MG63 (cell line): ENCODE measurements at regions not wholly inside any gene's neighbourhood (a gene's known extent, or its start where the extent isn't known, plus 50 kb on each side); places are given as distances from the start of the nearest gene placed in this dataset.

Experiments
- DNase-seq: peaks from one replicate; pipeline ENCODE4 v3.0.0-alpha.2; 2020
- H3K27me3 ChIP-seq: fragments of 250-450 bp; sonication (Bioruptor Pico); 2 replicates; pipeline ENCODE4 v1.5.1; 2020; ENCODE audit warnings: mild to moderate bottlenecking, moderate library complexity
- H3K36me3 ChIP-seq: fragments of 250-450 bp; sonication (Bioruptor Pico); 2 replicates; pipeline ENCODE4 v1.5.1; 2020; ENCODE audit warnings: mild to moderate bottlenecking, moderate library complexity
- H3K4me3 ChIP-seq: fragments of 250-450 bp; sonication (Bioruptor Pico); 2 replicates; pipeline ENCODE4 v1.5.1; 2020; ENCODE audit warnings: mild to moderate bottlenecking, moderate library complexity
- H3K9me3 ChIP-seq: fragments of 250-450 bp; sonication (Bioruptor Pico); 2 replicates; pipeline ENCODE4 v1.5.1; 2020; ENCODE audit warnings: mild to moderate bottlenecking, moderate library complexity

- no peak for DNase-seq
Measured at GRCh38 chr15:87155771-87156170, 1076.1 kb downstream of the AGBL1 start.

GRCh38 chr15:87154761-87155160, 1075.1 kb downstream of the AGBL1 start:
- DNase-seq = no peak
- no peak overlapping the region for H3K4me3 ChIP-seq
- no peaks in the 10 kb centered on the region for H3K9me3 ChIP-seq
- no peaks in the 10 kb centered on the region for H3K27me3 ChIP-seq
- H3K36me3 ChIP-seq = no peaks in the 10 kb centered on the region

More at GRCh38 chr15:87155771-87156170, 1076.1 kb downstream of the AGBL1 start:
- H3K36me3 ChIP-seq = no peaks in the 10 kb centered on the region
- no peaks in the 10 kb centered on the region for H3K9me3 ChIP-seq
- H3K4me3 ChIP-seq = no peak overlapping the region
- no peaks in the 10 kb centered on the region for H3K27me3 ChIP-seq

GRCh38 chr15:87151202-87151748, 1071.6 kb downstream of the AGBL1 start:
- no peaks in the 10 kb centered on the region for H3K9me3 ChIP-seq
- no peak overlapping the region for H3K4me3 ChIP-seq
- H3K27me3 ChIP-seq = no peaks in the 10 kb centered on the region
- no peak for DNase-seq
- H3K36me3 ChIP-seq = no peaks in the 10 kb centered on the region

- Histone ChIP-seq H3K36me3 (no peaks in the 10 kb centered on the region), H3K9me3 (peaks cover 2% of the 10 kb centered on the region; the same call in 1 of the 2 replicates), H3K27me3 (no peaks in the 10 kb centered on the region), H3K4me3 (no peak overlapping the region)
- no peak for DNase-seq
Measured at GRCh38 chr15:87145696-87146095, 1066.0 kb downstream of the AGBL1 start.

GRCh38 chr15:87144775-87145174, 1065.1 kb downstream of the AGBL1 start:
- no peak overlapping the region for H3K4me3 ChIP-seq
- peak; percentile 12 for DNase-seq

GRCh38 chr15:87142096-87142495, 1062.4 kb downstream of the AGBL1 start:
- Histone ChIP-seq H3K9me3 (peaks cover 2% of the 10 kb centered on the region; the same call in 1 of the 2 replicates), H3K27me3 (no peaks in the 10 kb centered on the region), H3K36me3 (no peaks in the 10 kb centered on the region), H3K4me3 (no peak overlapping the region)
- DNase-seq = no peak

More at GRCh38 chr15:87144775-87145174, 1065.1 kb downstream of the AGBL1 start:
- H3K27me3 ChIP-seq = no peaks in the 10 kb centered on the region
- H3K36me3 ChIP-seq = no peaks in the 10 kb centered on the region
- peaks cover 2% of the 10 kb centered on the region; the same call in 1 of the 2 replicates for H3K9me3 ChIP-seq

GRCh38 chr15:87135109-87135508, 1055.4 kb downstream of the AGBL1 start:
- no peaks in the 10 kb centered on the region for H3K36me3 ChIP-seq
- H3K9me3 ChIP-seq = no peaks in the 10 kb centered on the region
- no peaks in the 10 kb centered on the region for H3K27me3 ChIP-seq
- no peak for DNase-seq
- no peak overlapping the region for H3K4me3 ChIP-seq

GRCh38 chr15:87133704-87134103, 1054.0 kb downstream of the AGBL1 start:
- no peaks in the 10 kb centered on the region for H3K36me3 ChIP-seq
- no peak overlapping the region for H3K4me3 ChIP-seq
- H3K27me3 ChIP-seq = no peaks in the 10 kb centered on the region
- DNase-seq = no peak
- H3K9me3 ChIP-seq = no peaks in the 10 kb centered on the region

GRCh38 chr15:87131067-87131466, 1051.4 kb downstream of the AGBL1 start:
- Histone ChIP-seq H3K36me3 (no peaks in the 10 kb centered on the region), H3K9me3 (no peaks in the 10 kb centered on the region; the same call in 1 of the 2 replicates), H3K27me3 (no peaks in the 10 kb centered on the region), H3K4me3 (no peak overlapping the region)
- DNase-seq = no peak

- Histone ChIP-seq H3K4me3 (no peak overlapping the region), H3K9me3 (no peaks in the 10 kb centered on the region; the same call in 1 of the 2 replicates), H3K27me3 (no peaks in the 10 kb centered on the region), H3K36me3 (no peaks in the 10 kb centered on the region)
- peak; percentile 14 for DNase-seq
Measured at GRCh38 chr15:87129916-87130315, 1050.2 kb downstream of the AGBL1 start.

- Histone ChIP-seq H3K36me3 (no peaks in the 10 kb centered on the region), H3K4me3 (no peak overlapping the region), H3K27me3 (no peaks in the 10 kb centered on the region), H3K9me3 (no peaks in the 10 kb centered on the region; the same call in 1 of the 2 replicates)
- DNase-seq = no peak
Measured at GRCh38 chr15:87123676-87124382, 1044.2 kb downstream of the AGBL1 start.

- no peak for DNase-seq
- no peaks in the 10 kb centered on the region for H3K27me3 ChIP-seq
- H3K9me3 ChIP-seq = no peaks in the 10 kb centered on the region; the same call in 1 of the 2 replicates
- H3K36me3 ChIP-seq = no peaks in the 10 kb centered on the region
- no peak overlapping the region for H3K4me3 ChIP-seq
Measured at GRCh38 chr15:87121336-87121735, 1041.7 kb downstream of the AGBL1 start.

GRCh38 chr15:87120555-87120954, 1040.9 kb downstream of the AGBL1 start:
- no peak for DNase-seq
- H3K4me3 ChIP-seq = no peak overlapping the region

GRCh38 chr15:87118846-87119245, 1039.2 kb downstream of the AGBL1 start:
- DNase-seq = no peak

More at GRCh38 chr15:87120555-87120954, 1040.9 kb downstream of the AGBL1 start:
- Histone ChIP-seq H3K27me3 (no peaks in the 10 kb centered on the region), H3K36me3 (no peaks in the 10 kb centered on the region), H3K9me3 (no peaks in the 10 kb centered on the region)

GRCh38 chr15:87118435-87118834, 1038.8 kb downstream of the AGBL1 start:
- DNase-seq = no peak
- H3K9me3 ChIP-seq = no peaks in the 10 kb centered on the region

More at GRCh38 chr15:87118846-87119245, 1039.2 kb downstream of the AGBL1 start:
- H3K9me3 ChIP-seq = no peaks in the 10 kb centered on the region
- H3K27me3 ChIP-seq = no peaks in the 10 kb centered on the region
- no peaks in the 10 kb centered on the region for H3K36me3 ChIP-seq
- no peak overlapping the region for H3K4me3 ChIP-seq

GRCh38 chr15:87115795-87116194, 1036.1 kb downstream of the AGBL1 start:
- Histone ChIP-seq H3K27me3 (no peaks in the 10 kb centered on the region), H3K36me3 (no peaks in the 10 kb centered on the region), H3K9me3 (no peaks in the 10 kb centered on the region), H3K4me3 (no peak overlapping the region)
- no peak for DNase-seq

More at GRCh38 chr15:87118435-87118834, 1038.8 kb downstream of the AGBL1 start:
- Histone ChIP-seq H3K27me3 (no peaks in the 10 kb centered on the region), H3K36me3 (no peaks in the 10 kb centered on the region), H3K4me3 (no peak overlapping the region)

GRCh38 chr15:87099916-87100315, 1020.2 kb downstream of the AGBL1 start:
- H3K27me3 ChIP-seq = no peaks in the 10 kb centered on the region
- no peaks in the 10 kb centered on the region; the same call in 1 of the 2 replicates for H3K9me3 ChIP-seq
- no peak for DNase-seq
- no peak overlapping the region for H3K4me3 ChIP-seq
- H3K36me3 ChIP-seq = no peaks in the 10 kb centered on the region

GRCh38 chr15:87089551-87089950, 1009.9 kb downstream of the AGBL1 start:
- no peak for DNase-seq
- Histone ChIP-seq H3K36me3 (no peaks in the 10 kb centered on the region), H3K27me3 (no peaks in the 10 kb centered on the region), H3K4me3 (no peak overlapping the region), H3K9me3 (no peaks in the 10 kb centered on the region)
